NCI-H2107 treated with DMSO at 0.1 percent for 48 hours (cell line): ENCODE measurements at regions not wholly inside any gene's neighbourhood (a gene's known extent, or its start where the extent isn't known, plus 50 kb on each side); places are given as distances from the start of the nearest gene placed in this dataset.

ENCODE experiments used
- DNase-seq: peaks from one replicate; lab custom pipeline; 2025; ENCODE audit not compliant: unreplicated experiment; lab: John Stamatoyannopoulos, UW

- no peak for DNase-seq
Observed at GRCh38 chr12:83856803-83857202, 1055.8 kb downstream of the SLC6A15 start.

GRCh38 chr12:83850531-83850930, 1062.1 kb downstream of the SLC6A15 start:
- DNase-seq = no peak

GRCh38 chr12:83848702-83849101, 1063.9 kb downstream of the SLC6A15 start:
- no peak for DNase-seq

GRCh38 chr12:83843541-83843940, 1069.1 kb downstream of the SLC6A15 start:
- no peak for DNase-seq

GRCh38 chr12:83841620-83842019, 1071.0 kb downstream of the SLC6A15 start:
- no peak for DNase-seq

GRCh38 chr12:83827860-83828259, 1084.7 kb downstream of the SLC6A15 start:
- no peak for DNase-seq

GRCh38 chr12:83827193-83827592, 1085.4 kb downstream of the SLC6A15 start:
- no peak for DNase-seq

- no peak for DNase-seq
Observed at GRCh38 chr12:83826112-83826511, 1086.5 kb downstream of the SLC6A15 start.

GRCh38 chr12:83823386-83824045, 1089.1 kb downstream of the SLC6A15 start:
- no peak for DNase-seq

- no peak for DNase-seq
Observed at GRCh38 chr12:83821967-83822366, 1090.6 kb downstream of the SLC6A15 start.

- DNase-seq = no peak
Observed at GRCh38 chr12:83818881-83819280, 1093.7 kb downstream of the SLC6A15 start.

GRCh38 chr12:83817730-83818129, 1094.9 kb downstream of the SLC6A15 start:
- DNase-seq = no peak

GRCh38 chr12:83808591-83808990, 1104.0 kb downstream of the SLC6A15 start:
- DNase-seq = no peak

- no peak for DNase-seq
Observed at GRCh38 chr12:83807871-83808270, 1104.7 kb downstream of the SLC6A15 start.

- no peak for DNase-seq
Observed at GRCh38 chr12:83805873-83806272, 1106.7 kb downstream of the SLC6A15 start.

- DNase-seq = no peak
Observed at GRCh38 chr12:83805156-83805772, 1107.3 kb downstream of the SLC6A15 start.

- DNase-seq = no peak
Observed at GRCh38 chr12:83801972-83802371, 1110.6 kb downstream of the SLC6A15 start.

- DNase-seq = no peak
Observed at GRCh38 chr12:83800022-83800421, 1112.6 kb downstream of the SLC6A15 start.

- no peak for DNase-seq
Observed at GRCh38 chr12:83796531-83796930, 1109.8 kb downstream of the TMTC2 start.

GRCh38 chr12:83793616-83794015, 1106.9 kb downstream of the TMTC2 start:
- no peak for DNase-seq

- no peak for DNase-seq
Observed at GRCh38 chr12:83784298-83784890, 1097.7 kb downstream of the TMTC2 start.

GRCh38 chr12:83779526-83779925, 1092.8 kb downstream of the TMTC2 start:
- DNase-seq = no peak
